ENCODE measurements at regions not wholly inside any gene's neighbourhood (a gene's known extent, or its start where the extent isn't known, plus 50 kb on each side); places are given as distances from the start of the nearest gene placed in this dataset.

DNA sequence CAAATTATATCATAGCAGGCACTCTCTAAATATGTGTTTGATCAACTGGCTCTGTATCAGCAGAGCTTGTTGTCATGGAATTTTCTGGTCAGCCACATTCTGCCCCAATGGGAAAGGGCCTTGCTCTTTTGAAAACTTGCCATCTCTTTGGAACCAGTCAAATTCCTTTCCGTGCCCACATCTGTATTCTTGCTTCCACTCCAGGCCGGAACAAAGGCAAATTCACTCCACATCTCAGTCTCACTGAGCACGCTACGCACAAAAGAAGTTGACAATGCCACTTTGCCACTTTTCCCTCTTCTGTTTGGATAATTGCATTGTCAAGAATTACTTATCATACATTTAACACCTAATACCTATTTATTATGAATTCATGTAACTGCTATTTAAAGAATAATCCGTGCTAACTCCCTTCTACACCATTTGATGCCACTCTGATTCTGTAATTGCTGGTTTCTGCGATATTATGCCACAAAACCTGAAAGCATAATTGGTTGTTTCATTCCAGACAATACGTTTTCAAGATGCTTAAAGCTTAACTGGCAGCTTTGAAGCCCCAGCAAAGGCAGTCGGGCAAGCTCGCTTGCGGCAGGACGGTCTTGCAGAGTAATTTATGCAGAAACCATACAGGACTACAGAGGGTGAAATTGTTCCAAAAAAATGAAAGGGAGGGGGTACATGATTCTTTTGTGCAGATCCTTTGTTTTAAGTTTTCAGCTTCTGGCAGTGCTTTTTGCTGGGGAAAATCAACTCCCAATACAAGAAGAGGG is 277.7 kb downstream of the MSX2 start:
- no peaks in the 10 kb centered on the region for H3K27me3 ChIP-seq (ENCODE audit: low read length)
- H3K9me3 ChIP-seq (ENCODE audit: low read length): no peaks in the 10 kb centered on the region
- no peaks in the 10 kb centered on the region for H3K4me1 ChIP-seq (ENCODE audit: insufficient read depth, low read length)
- TF ChIP-seq EZH2 (IDR thresholded peaks at IDR 0.05; ENCODE audit: low read length, unreplicated experiment) (no peak), EZH2phosphoT487 (IDR thresholded peaks at IDR 0.05; ENCODE audit: borderline replicate concordance, low read length) (no peak)
- TF ChIP-seq, protein P1, sequence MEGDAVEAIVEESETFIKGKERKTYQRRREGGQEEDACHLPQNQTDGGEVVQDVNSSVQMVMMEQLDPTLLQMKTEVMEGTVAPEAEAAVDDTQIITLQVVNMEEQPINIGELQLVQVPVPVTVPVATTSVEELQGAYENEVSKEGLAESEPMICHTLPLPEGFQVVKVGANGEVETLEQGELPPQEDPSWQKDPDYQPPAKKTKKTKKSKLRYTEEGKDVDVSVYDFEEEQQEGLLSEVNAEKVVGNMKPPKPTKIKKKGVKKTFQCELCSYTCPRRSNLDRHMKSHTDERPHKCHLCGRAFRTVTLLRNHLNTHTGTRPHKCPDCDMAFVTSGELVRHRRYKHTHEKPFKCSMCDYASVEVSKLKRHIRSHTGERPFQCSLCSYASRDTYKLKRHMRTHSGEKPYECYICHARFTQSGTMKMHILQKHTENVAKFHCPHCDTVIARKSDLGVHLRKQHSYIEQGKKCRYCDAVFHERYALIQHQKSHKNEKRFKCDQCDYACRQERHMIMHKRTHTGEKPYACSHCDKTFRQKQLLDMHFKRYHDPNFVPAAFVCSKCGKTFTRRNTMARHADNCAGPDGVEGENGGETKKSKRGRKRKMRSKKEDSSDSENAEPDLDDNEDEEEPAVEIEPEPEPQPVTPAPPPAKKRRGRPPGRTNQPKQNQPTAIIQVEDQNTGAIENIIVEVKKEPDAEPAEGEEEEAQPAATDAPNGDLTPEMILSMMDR (conservative IDR thresholded peaks at IDR 0.05; ENCODE audit: low read depth, low read length): no peak
- ChIA-PET POLR2A (ENCODE audit: unreplicated experiment) (no interaction called here), CTCF (no interaction called here)
- no peaks in the 10 kb centered on the region for H3K79me2 ChIP-seq (ENCODE audit: low read length)
- no peak overlapping the region for H3K9ac ChIP-seq (ENCODE audit: low read length)
- ATAC-seq (no peak), DNase-seq (no peak)
- no peak overlapping the region for H3K4me3 ChIP-seq (ENCODE audit: low read length)
- H2AFZ ChIP-seq (ENCODE audit: low read length): no peak overlapping the region
- intact Hi-C loops (cut with micrococcal nuclease): no loop called here
- no peak overlapping the region for H3K27ac ChIP-seq (ENCODE audit: low read length)
- no peak overlapping the region for H3K4me2 ChIP-seq (ENCODE audit: low read length)
- no peaks in the 10 kb centered on the region for H3K36me3 ChIP-seq (ENCODE audit: low read depth, low read length)
- H3F3A ChIP-seq (ENCODE audit: low read length, unreplicated experiment): no peaks in the 10 kb centered on the region
- no peaks in the 10 kb centered on the region for H4K20me1 ChIP-seq (ENCODE audit: low read length)
- BruUV-seq (replicated peaks): no TSS peak
- H3K9me2 ChIP-seq (replicated peaks; ENCODE audit: low read length): no peaks in the 10 kb centered on the region

DNA sequence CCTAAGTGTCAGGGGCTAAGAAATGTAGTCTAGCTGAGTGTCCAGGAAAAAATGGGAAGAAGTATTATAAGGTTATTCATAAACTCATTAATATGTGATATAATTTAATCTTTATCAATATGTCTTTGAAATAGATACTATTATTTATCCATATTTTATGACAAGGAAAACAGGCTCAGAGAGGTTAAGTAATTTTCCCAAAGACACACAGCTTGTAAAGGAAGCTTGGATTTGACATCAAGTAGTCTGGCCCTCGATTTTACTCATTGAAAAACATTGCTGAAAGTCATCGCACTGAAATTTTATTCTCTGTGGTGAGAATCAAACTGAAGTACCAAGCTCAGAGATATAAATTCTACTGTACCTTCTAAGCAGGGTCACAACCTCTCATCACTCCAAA is 276.9 kb downstream of the MSX2 start:
- H3K27ac ChIP-seq (ENCODE audit: low read length): no peak overlapping the region
- no TSS peak for BruUV-seq (replicated peaks)
- no peaks in the 10 kb centered on the region for H3K9me3 ChIP-seq (ENCODE audit: low read length)
- POLR2A ChIA-PET (ENCODE audit: unreplicated experiment): no interaction called here
- TF ChIP-seq EZH2 (IDR thresholded peaks at IDR 0.05; ENCODE audit: low read length, unreplicated experiment) (no peak), EZH2phosphoT487 (IDR thresholded peaks at IDR 0.05; ENCODE audit: borderline replicate concordance, low read length) (no peak)
- TF ChIP-seq, protein P1 (conservative IDR thresholded peaks at IDR 0.05; ENCODE audit: low read depth, low read length): no peak
- no peaks in the 10 kb centered on the region for H3K9me2 ChIP-seq (replicated peaks; ENCODE audit: low read length)
- no peaks in the 10 kb centered on the region for H3F3A ChIP-seq (ENCODE audit: low read length, unreplicated experiment)
- H3K4me1 ChIP-seq (ENCODE audit: insufficient read depth, low read length): no peaks in the 10 kb centered on the region
- H3K9ac ChIP-seq (ENCODE audit: low read length): no peak overlapping the region
- no peaks in the 10 kb centered on the region for H3K36me3 ChIP-seq (ENCODE audit: low read depth, low read length)
- DNase-seq (no peak), ATAC-seq (no peak)
- H3K4me3 ChIP-seq (ENCODE audit: low read length): no peak overlapping the region
- no peak overlapping the region for H3K4me2 ChIP-seq (ENCODE audit: low read length)
- CTCF ChIA-PET: interaction anchor here (0.7 kb wide), 1 partner anchor 201 kb away, joined by 3 read pairs; no protein-coding TSS in a partner anchor
- no peaks in the 10 kb centered on the region for H4K20me1 ChIP-seq (ENCODE audit: low read length)
- intact Hi-C loops (cut with micrococcal nuclease): no loop called here
- H3K79me2 ChIP-seq (ENCODE audit: low read length): no peaks in the 10 kb centered on the region
- no peak overlapping the region for H2AFZ ChIP-seq (ENCODE audit: low read length)
- no peaks in the 10 kb centered on the region for H3K27me3 ChIP-seq (ENCODE audit: low read length)

DNA sequence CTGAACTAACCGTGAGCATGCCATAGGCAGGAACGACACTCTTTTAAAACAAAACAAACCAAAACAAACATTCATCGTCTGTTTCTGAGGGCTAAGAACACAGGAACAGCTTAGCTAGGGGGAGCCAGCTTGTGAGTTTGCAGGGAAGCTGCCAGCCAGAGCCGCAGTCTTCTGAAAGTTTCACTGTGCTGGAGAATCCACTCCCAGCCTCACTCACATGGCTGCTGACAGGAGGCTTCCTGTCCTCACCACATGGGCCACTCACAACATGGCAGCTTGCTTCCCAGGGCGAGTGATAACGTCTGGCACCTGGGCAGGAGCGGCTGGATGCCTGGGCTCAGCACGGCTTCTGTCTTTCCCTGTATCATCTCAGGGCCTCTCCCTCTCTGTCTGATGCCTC is 275.2 kb downstream of the MSX2 start:
- Histone ChIP-seq H3K9me3 (ENCODE audit: low read length) (no peaks in the 10 kb centered on the region), H3K36me3 (ENCODE audit: low read depth, low read length) (no peaks in the 10 kb centered on the region), H3K4me2 (ENCODE audit: low read length) (no peak overlapping the region), H3K9me2 (replicated peaks; ENCODE audit: low read length) (no peaks in the 10 kb centered on the region), H3K4me1 (ENCODE audit: insufficient read depth, low read length) (no peaks in the 10 kb centered on the region), H3F3A (ENCODE audit: low read length, unreplicated experiment) (no peaks in the 10 kb centered on the region), H4K20me1 (ENCODE audit: low read length) (no peaks in the 10 kb centered on the region), H2AFZ (ENCODE audit: low read length) (no peak overlapping the region), H3K27ac (ENCODE audit: low read length) (no peak overlapping the region), H3K27me3 (ENCODE audit: low read length) (no peaks in the 10 kb centered on the region), H3K79me2 (ENCODE audit: low read length) (no peaks in the 10 kb centered on the region), H3K9ac (ENCODE audit: low read length) (no peak overlapping the region), H3K4me3 (ENCODE audit: low read length) (no peak overlapping the region)
- intact Hi-C loops (cut with micrococcal nuclease): no loop called here
- DNase-seq (no peak), ATAC-seq (no peak)
- BruUV-seq (replicated peaks): no TSS peak
- CTCF ChIA-PET: no interaction called here
- TF ChIP-seq EZH2phosphoT487 (IDR thresholded peaks at IDR 0.05; ENCODE audit: borderline replicate concordance, low read length) (no peak), EZH2 (IDR thresholded peaks at IDR 0.05; ENCODE audit: low read length, unreplicated experiment) (no peak)
- TF ChIP-seq, protein P1 (conservative IDR thresholded peaks at IDR 0.05; ENCODE audit: low read depth, low read length): no peak
- POLR2A ChIA-PET (ENCODE audit: unreplicated experiment): no interaction called here
